Coronary artery (tissue), 2 donors: ENCODE measurements at regions not wholly inside any gene's neighbourhood (a gene's known extent, or its start where the extent isn't known, plus 50 kb on each side); places are given as distances from the start of the nearest gene placed in this dataset.

ENCODE experiments used
- DNase-seq: peaks from one replicate; pipeline ENCODE4 v3.0.0-alpha.2; 2017; ENCODE audit warnings: low spot score
- H3K27ac ChIP-seq, 2 donors: fragments of 200-600 bp; sonication (generic); one replicate each; pipeline ENCODE4 v1.5.1; 2016 to 2019
- H3K4me3 ChIP-seq: fragments of 200-600 bp; sonication (generic); 2 replicates; pipeline ENCODE4 v1.5.1; 2016; ENCODE audit warnings: mild to moderate bottlenecking, moderate library complexity
- TF ChIP-seq, protein P1 (sequence below): fragments of 200-600 bp; sonication (generic); IDR thresholded peaks from one replicate; pipeline ENCODE4 v1.5.1; 2019; ENCODE audit warnings: antibody characterized with exemption

- Histone ChIP-seq H3K27ac (no peak overlapping the region), H3K4me3 (no peak overlapping the region)
- TF ChIP-seq, protein P1, sequence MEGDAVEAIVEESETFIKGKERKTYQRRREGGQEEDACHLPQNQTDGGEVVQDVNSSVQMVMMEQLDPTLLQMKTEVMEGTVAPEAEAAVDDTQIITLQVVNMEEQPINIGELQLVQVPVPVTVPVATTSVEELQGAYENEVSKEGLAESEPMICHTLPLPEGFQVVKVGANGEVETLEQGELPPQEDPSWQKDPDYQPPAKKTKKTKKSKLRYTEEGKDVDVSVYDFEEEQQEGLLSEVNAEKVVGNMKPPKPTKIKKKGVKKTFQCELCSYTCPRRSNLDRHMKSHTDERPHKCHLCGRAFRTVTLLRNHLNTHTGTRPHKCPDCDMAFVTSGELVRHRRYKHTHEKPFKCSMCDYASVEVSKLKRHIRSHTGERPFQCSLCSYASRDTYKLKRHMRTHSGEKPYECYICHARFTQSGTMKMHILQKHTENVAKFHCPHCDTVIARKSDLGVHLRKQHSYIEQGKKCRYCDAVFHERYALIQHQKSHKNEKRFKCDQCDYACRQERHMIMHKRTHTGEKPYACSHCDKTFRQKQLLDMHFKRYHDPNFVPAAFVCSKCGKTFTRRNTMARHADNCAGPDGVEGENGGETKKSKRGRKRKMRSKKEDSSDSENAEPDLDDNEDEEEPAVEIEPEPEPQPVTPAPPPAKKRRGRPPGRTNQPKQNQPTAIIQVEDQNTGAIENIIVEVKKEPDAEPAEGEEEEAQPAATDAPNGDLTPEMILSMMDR, result no peak
- DNase-seq, result no peak
Measured at GRCh38 chr2:142259356-142259755, 128.5 kb upstream of the LRP1B start.

DNA sequence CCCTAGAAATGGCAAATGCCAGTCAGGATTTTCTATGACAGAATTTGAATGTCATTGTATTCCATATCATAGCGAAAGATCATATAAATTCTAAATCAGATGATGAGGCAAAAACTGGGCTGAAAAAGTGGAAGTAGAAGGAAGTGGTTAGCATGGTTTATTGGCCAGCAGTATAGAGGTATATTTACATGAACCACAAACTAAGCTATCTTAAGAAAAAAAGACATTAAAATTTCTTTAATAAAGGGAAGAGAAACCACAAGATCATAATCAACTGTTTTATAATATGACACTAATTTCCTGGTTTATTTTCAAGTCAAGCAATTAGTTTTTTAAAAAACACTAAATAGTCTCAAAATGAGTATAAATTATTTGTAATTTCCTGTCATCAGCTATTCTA, 123.2 kb upstream of the LRP1B start:
- DNase-seq, result no peak
- Histone ChIP-seq H3K27ac (no peak overlapping the region), H3K4me3 (no peak overlapping the region)
- TF ChIP-seq, protein P1, result no peak

DNA sequence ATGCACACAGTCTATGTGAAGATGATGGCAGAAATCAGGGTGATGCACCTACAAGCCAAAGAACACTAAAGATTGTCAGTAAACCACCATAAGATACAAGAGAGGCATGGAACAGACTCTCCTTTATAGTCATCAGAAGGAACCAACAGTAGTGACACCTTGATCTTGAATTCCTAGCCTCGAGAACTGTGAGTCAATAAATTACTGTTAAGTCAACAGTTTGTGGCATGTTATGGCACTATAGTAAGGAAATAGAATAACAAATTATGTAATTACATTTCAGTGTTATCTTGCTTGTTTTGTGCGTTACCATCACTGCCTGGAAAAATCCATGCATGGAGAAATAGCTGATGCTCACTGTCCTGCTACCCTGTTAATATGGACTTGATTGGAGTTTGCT, 110.2 kb upstream of the LRP1B start:
- Histone ChIP-seq H3K4me3 (no peak overlapping the region), H3K27ac (no peak overlapping the region)
- no peak for DNase-seq
- TF ChIP-seq, protein P1, result no peak

GRCh38 chr2:142236181-142236580, 105.4 kb upstream of the LRP1B start:
- Histone ChIP-seq H3K27ac (no peak overlapping the region), H3K4me3 (no peak overlapping the region)
- no peak for DNase-seq
- TF ChIP-seq, protein P1, result no peak

GRCh38 chr2:142234741-142235140, 103.9 kb upstream of the LRP1B start:
- no peak overlapping the region for H3K27ac ChIP-seq
- no peak for DNase-seq
- H3K4me3 ChIP-seq, result no peak overlapping the region
- TF ChIP-seq, protein P1, result no peak

DNA sequence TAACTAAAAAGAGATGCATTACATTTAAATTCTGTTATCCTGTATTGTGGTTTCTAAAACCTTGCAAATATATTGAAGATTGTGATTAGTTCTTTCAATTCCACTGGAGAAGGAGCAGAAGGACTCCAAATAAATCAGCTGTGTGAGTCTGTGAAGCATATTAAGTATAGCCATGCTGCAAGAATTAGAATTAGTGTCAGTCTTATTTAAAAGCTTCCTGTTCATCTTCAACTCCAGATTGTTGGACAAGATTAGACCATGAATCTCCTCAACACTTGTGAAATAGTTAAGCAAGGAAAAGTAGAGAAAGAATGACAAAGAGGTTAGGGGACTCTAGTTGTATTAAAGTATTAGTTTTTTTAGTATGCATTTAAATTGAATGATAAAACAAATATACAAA, 92.5 kb upstream of the LRP1B start:
- H3K4me3 ChIP-seq, result no peak overlapping the region
- H3K27ac ChIP-seq, result no peak overlapping the region
- no peak for DNase-seq
- TF ChIP-seq, protein P1, result no peak

DNA sequence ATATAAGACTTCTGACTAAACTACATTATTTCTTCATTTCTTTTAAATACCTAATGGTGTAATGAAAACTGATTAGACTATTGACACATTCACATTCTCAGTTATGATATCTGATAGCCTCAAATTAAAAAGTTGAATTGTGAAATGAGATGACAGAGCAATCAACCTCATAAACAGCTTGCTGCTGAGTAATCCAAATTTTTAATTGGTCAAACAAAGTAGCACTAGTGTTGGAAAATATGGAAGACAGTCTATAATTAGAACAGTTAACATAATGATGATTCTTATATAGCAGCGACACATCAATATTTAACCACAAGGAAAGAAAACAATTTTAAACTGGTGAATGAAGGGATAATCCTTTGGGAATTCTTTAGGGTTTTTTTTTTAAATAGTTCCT, 91.9 kb upstream of the LRP1B start:
- no peak for DNase-seq
- TF ChIP-seq, protein P1, result no peak

More for the DNA sequence above, 91.9 kb upstream of the LRP1B start:
- Histone ChIP-seq H3K27ac (no peak overlapping the region), H3K4me3 (no peak overlapping the region)
